ENCODE measurements at regions not wholly inside any gene's neighbourhood (a gene's known extent, or its start where the extent isn't known, plus 50 kb on each side); places are given as distances from the start of the nearest gene placed in this dataset.
"Not testable (repeated sequence)": the region's sequence is repeated elsewhere in the genome, so short reads cannot be mapped to it uniquely, and the experiment has no call there.

- intact Hi-C loops (cut with DNase I) = no loop called here
- H3K4me3 ChIP-seq = no peak overlapping the region
- H3K4me1 ChIP-seq = no peaks in the 10 kb centered on the region
- no peaks in the 10 kb centered on the region for H3K27me3 ChIP-seq
- no peak overlapping the region for H3K27ac ChIP-seq
- no peaks in the 10 kb centered on the region for H3K9me3 ChIP-seq
- TF ChIP-seq POLR2AphosphoS5 (IDR thresholded peaks at IDR 0.05; ENCODE audit: insufficient read depth in 1 of 2, low read depth in 1 of 2) (no peak), POLR2A (IDR thresholded peaks at IDR 0.05) (no peak)
- TF ChIP-seq, protein P1, sequence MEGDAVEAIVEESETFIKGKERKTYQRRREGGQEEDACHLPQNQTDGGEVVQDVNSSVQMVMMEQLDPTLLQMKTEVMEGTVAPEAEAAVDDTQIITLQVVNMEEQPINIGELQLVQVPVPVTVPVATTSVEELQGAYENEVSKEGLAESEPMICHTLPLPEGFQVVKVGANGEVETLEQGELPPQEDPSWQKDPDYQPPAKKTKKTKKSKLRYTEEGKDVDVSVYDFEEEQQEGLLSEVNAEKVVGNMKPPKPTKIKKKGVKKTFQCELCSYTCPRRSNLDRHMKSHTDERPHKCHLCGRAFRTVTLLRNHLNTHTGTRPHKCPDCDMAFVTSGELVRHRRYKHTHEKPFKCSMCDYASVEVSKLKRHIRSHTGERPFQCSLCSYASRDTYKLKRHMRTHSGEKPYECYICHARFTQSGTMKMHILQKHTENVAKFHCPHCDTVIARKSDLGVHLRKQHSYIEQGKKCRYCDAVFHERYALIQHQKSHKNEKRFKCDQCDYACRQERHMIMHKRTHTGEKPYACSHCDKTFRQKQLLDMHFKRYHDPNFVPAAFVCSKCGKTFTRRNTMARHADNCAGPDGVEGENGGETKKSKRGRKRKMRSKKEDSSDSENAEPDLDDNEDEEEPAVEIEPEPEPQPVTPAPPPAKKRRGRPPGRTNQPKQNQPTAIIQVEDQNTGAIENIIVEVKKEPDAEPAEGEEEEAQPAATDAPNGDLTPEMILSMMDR (IDR thresholded peaks at IDR 0.05) = no peak
- DNase-seq (ENCODE audit: extremely low spot score in 2 of 2) = no peak
- H3K36me3 ChIP-seq = no peaks in the 10 kb centered on the region
These were observed 615.4 kb upstream of the SMIM31 start for GRCh38 chr4:164138521-164138920.

GRCh38 chr4:164139291-164139690, 614.6 kb upstream of the SMIM31 start:
- no peak for DNase-seq (ENCODE audit: extremely low spot score in 2 of 2)
- intact Hi-C loops (cut with DNase I) = no loop called here
- H3K36me3 ChIP-seq = no peaks in the 10 kb centered on the region
- no peak overlapping the region for H3K27ac ChIP-seq
- no peak overlapping the region for H3K4me3 ChIP-seq
- H3K9me3 ChIP-seq = no peaks in the 10 kb centered on the region
- no peaks in the 10 kb centered on the region for H3K27me3 ChIP-seq
- no peak for TF ChIP-seq POLR2A (IDR thresholded peaks at IDR 0.05)
- TF ChIP-seq, protein P1 (IDR thresholded peaks at IDR 0.05) = no peak
- TF ChIP-seq POLR2AphosphoS5 (IDR thresholded peaks at IDR 0.05; ENCODE audit: insufficient read depth in 1 of 2, low read depth in 1 of 2) = no peak
- no peaks in the 10 kb centered on the region for H3K4me1 ChIP-seq

GRCh38 chr4:164141755-164142375, 612.1 kb upstream of the SMIM31 start:
- H3K4me3 ChIP-seq; H3K27me3 ChIP-seq; H3K36me3 ChIP-seq; H3K9me3 ChIP-seq; DNase-seq (ENCODE audit: extremely low spot score in 2 of 2); H3K27ac ChIP-seq; H3K4me1 ChIP-seq; intact Hi-C loops (cut with DNase I): not testable (repeated sequence)

DNA sequence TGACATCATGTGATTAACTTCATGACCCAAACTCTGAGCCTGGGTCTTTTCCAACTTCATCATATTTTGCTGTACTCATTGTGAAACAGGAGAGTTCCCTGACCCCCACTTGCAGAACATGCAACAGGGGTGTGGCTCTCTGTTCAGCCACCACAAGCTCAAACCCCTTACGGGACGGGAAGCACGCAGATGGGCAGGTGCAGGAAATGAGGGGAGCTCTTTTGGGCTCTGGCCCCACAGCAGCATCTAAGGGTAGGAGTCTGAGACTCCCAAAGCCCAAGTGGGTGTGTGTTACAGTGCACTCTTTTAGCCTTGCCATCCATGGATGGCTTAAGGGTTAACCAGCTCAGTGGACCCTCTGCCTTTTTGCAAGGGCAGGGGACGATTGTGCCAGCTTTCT, 599.5 kb upstream of the SMIM31 start:
- Histone ChIP-seq H3K9me3 (no peaks in the 10 kb centered on the region), H3K27ac (no peak overlapping the region), H3K36me3 (no peaks in the 10 kb centered on the region), H3K4me1 (no peaks in the 10 kb centered on the region), H3K27me3 (no peaks in the 10 kb centered on the region), H3K4me3 (no peak overlapping the region)
- TF ChIP-seq, protein P1 (IDR thresholded peaks at IDR 0.05) = no peak
- no peak for TF ChIP-seq POLR2A (IDR thresholded peaks at IDR 0.05)
- no peak for DNase-seq (ENCODE audit: extremely low spot score in 2 of 2)
- intact Hi-C loops (cut with DNase I) = no loop called here

DNA sequence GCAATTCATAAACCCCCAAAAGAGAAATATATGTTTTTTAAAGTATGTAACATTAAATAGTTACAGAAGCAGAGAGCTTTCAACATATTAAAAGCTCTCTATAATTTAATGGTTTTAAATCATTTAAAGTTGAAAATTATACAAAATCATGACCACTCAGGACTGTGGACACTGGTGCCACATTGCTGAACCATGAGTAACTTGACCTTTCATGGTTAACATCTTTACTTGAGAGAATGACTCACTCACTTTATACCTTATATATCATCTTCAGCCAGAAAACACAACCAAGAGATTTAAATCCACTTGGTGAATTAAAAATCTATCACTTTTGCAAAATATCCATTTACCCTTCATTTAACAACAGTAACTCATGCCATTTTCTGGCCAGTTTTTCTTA, 584.3 kb upstream of the SMIM31 start:
- DNase-seq (ENCODE audit: extremely low spot score in 2 of 2) = no peak
- H3K27me3 ChIP-seq = no peaks in the 10 kb centered on the region
- no peaks in the 10 kb centered on the region for H3K36me3 ChIP-seq
- TF ChIP-seq, protein P1 (IDR thresholded peaks at IDR 0.05) = no peak
- TF ChIP-seq POLR2A (IDR thresholded peaks at IDR 0.05) = no peak
- TF ChIP-seq POLR2AphosphoS5 (IDR thresholded peaks at IDR 0.05; ENCODE audit: insufficient read depth in 1 of 2, low read depth in 1 of 2) = no peak
- no peaks in the 10 kb centered on the region for H3K4me1 ChIP-seq
- H3K9me3 ChIP-seq = no peaks in the 10 kb centered on the region
- H3K27ac ChIP-seq = no peak overlapping the region
- H3K4me3 ChIP-seq = no peak overlapping the region
- intact Hi-C loops (cut with DNase I) = no loop called here

All from vagina (tissue), 2 donors.